Naive thymus-derived CD8-positive, alpha-beta T cell (primary cell): ENCODE measurements at regions not wholly inside any gene's neighbourhood (a gene's known extent, or its start where the extent isn't known, plus 50 kb on each side); places are given as distances from the start of the nearest gene placed in this dataset.
"Not testable (repeated sequence)": the region's sequence is repeated elsewhere in the genome, so short reads cannot be mapped to it uniquely, and the experiment has no call there.

Experiments used
- ATAC-seq, 2 donors: fragments of 150-1000 bp; cut with Tn5 transposase in 1 of 2; sonication (Bioruptor Pico), chemical (Tn5 transposase) in 1 of 2; 1 replicate in 1 of 2; 2 replicates in 1 of 2; pipeline ENCODE4 v1.10.0; 2021; ENCODE audit warnings: mild to moderate bottlenecking in 2 of 2, moderate library complexity in 2 of 2
- POLR2A ChIA-PET: fragments of 350-600 bp; sonication (Branson Sonifier 250); formaldehyde crosslinking; loops from one replicate; lab custom pipeline; 2021; ENCODE audit warnings: antibody characterized with exemption; lab: Charles Lee
- DNase-seq, 10 donors: peaks; one replicate each; pipeline versions ENCODE4 v3.0.0 to v3.0.0-alpha.2; 2020 to 2022
- H3K27ac Mint-ChIP-seq, 10 donors: one replicate each; pipeline ENCODE4 v1.8.0; 2020 to 2022; ENCODE audit warnings: mild to moderate bottlenecking in 10 of 10, mixed read lengths in 10 of 10, moderate library complexity in 4 of 10, inconsistent platforms in 1 of 10
- H3K27me3 Mint-ChIP-seq, 5 donors: one replicate each; pipeline ENCODE4 v1.8.0; 2021 to 2022; ENCODE audit warnings: mixed read lengths in 5 of 5
- H3K36me3 Mint-ChIP-seq, 3 donors: one replicate each; pipeline ENCODE4 v1.8.0; 2020 to 2022; ENCODE audit warnings: mixed read lengths in 3 of 3, mild to moderate bottlenecking in 2 of 3, inconsistent platforms in 1 of 3
- H3K4me1 Mint-ChIP-seq, 4 donors: one replicate each; pipeline ENCODE4 v1.8.0; 2021 to 2022; ENCODE audit warnings: mixed read lengths in 4 of 4
- H3K4me3 Mint-ChIP-seq, 10 donors: one replicate each; pipeline ENCODE4 v1.8.0; 2020 to 2022; ENCODE audit warnings: mild to moderate bottlenecking in 10 of 10, mixed read lengths in 10 of 10, moderate library complexity in 6 of 10, inconsistent platforms in 1 of 10
- H3K9me3 Mint-ChIP-seq, 9 donors: one replicate each; pipeline ENCODE4 v1.8.0; 2020 to 2022; ENCODE audit warnings: mixed read lengths in 9 of 9, mild to moderate bottlenecking in 3 of 9, inconsistent platforms in 1 of 9, moderate library complexity in 1 of 9

DNA sequence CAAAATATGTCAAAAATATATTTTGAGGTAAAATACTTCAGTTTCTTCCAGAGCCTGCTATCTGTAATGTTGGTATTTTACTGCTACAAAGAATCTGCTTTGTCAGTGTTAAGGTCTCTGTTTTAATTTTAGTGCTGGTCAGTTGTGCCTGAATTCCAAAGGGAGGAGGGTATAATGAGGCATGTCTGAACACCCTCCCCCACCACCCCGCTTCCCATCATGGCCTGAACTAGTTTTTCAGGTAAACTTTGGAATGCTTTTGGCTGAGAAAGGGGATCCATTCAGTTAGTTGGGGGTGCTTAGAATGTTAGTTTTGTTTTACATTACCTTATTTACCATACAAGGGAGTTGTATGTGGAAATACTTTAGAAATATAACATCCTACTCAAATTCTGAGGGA, 158.5 kb downstream of the MID1IP1 start:
- Mint-ChIP-seq H3K4me3 (no peak overlapping the region), H3K9me3 (peaks cover 0 to 10% (median 4%) of the 10 kb centered on the region in 9 donors), H3K27me3 (no peaks in the 10 kb centered on the region), H3K36me3 (peaks cover 0 to 6% (median 0%) of the 10 kb centered on the region in 3 donors), H3K4me1 (no peaks in the 10 kb centered on the region), H3K27ac (peak overlapping the region in 1 of 10 donors; percentile 73)
- DNase-seq (no peak), ATAC-seq (no peak)
- POLR2A ChIA-PET = no interaction called here

DNA sequence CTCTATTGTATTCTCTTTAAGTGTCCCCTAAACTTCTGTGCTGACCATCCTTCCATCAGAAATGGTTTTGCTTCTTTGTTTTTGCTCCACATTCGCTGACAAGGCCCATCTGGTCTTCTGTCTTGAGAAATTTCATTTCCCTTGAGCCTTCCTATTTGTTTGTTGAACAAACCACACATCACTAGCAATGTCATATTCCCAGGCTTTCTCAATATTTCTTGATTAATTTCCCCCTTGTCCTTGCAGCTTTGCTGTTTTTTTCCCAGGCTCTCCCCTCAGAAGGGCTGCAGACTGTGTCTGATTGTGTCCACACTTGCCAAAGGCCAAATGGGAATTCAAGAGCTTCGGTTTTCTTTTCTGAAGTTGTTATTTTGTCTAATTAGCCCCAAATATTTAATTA, 158.9 kb downstream of the MID1IP1 start:
- DNase-seq = no peak
- H3K27me3 Mint-ChIP-seq = no peaks in the 10 kb centered on the region
- H3K9me3 Mint-ChIP-seq = peaks cover 0 to 10% (median 4%) of the 10 kb centered on the region in 9 donors
- no peak overlapping the region for H3K4me3 Mint-ChIP-seq
- H3K4me1 Mint-ChIP-seq = no peaks in the 10 kb centered on the region
- ATAC-seq = no peak
- H3K27ac Mint-ChIP-seq = no peak overlapping the region
- peaks cover 0 to 6% (median 0%) of the 10 kb centered on the region in 3 donors for H3K36me3 Mint-ChIP-seq
- POLR2A ChIA-PET = no interaction called here

DNA sequence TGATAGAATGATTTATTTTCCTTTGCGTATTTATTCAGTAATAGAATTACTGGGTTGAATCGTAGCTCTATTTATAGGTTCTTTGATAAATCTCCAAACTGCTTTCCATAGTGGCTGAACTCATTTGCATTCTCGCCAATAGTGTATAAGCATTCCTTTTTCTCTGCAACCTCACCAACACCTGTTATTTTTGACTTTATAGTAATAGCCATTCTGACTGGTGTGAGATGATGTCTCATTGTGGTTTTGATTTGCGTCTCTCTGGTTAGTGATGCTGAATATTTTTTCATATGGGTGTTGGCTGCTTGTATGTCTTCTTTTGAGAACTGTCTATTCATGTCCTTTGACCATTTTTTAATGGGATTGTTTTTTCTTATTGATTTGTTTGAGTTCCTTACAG, 160.7 kb downstream of the MID1IP1 start:
- no peak overlapping the region for H3K27ac Mint-ChIP-seq
- DNase-seq (no peak), ATAC-seq (no peak)
- H3K9me3 Mint-ChIP-seq = peaks cover 0 to 10% (median 4%) of the 10 kb centered on the region in 9 donors
- no peaks in the 10 kb centered on the region for H3K27me3 Mint-ChIP-seq
- POLR2A ChIA-PET = no interaction called here
- no peaks in the 10 kb centered on the region for H3K4me1 Mint-ChIP-seq
- peak overlapping the region in 1 of 10 donors; percentile 22 for H3K4me3 Mint-ChIP-seq
- peaks cover 0 to 6% (median 0%) of the 10 kb centered on the region in 3 donors for H3K36me3 Mint-ChIP-seq

DNA sequence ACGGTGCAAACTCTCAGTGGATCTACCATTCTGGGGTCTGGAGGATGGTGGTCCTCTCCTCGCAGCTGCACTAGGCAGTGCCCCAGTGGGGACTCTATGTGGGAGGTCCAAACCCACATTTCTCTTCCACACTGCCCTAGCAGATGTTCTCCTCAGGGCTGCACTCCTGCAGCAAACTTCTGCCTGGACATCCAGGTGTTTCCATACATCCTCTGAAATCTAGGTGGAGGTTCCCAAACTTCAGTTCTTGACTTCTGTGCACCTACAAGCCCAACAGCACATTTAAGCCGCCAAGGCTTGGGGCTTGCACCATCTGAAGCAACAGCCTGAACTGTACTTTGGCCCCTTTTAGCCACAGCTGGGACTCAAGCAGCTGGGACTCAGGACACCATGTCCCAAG, 162.0 kb downstream of the MID1IP1 start:
- H3K9me3 Mint-ChIP-seq, H3K36me3 Mint-ChIP-seq, H3K4me3 Mint-ChIP-seq, H3K27ac Mint-ChIP-seq, ATAC-seq, POLR2A ChIA-PET, H3K27me3 Mint-ChIP-seq, DNase-seq, H3K4me1 Mint-ChIP-seq: not testable (repeated sequence)

DNA sequence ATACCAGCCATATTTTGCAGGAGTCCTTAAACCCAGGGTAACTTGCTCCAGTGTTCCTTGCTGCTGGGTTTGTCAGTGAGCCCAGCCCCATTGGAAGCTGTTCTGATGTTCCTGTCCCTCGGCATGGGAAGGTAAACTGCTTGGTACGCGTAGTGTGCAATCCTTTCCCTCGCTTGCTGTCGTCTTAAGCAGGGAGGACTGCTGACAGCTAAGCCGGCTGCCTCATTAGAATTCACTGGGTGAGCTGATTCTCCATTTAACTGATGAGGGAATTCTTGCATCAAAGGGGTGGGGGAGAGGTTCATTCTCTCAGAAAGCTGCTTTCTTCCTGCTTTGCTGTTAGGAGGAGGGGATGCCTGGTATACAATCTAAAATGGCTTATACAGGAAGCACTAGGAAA, 164.6 kb downstream of the MID1IP1 start:
- Mint-ChIP-seq H3K4me1 (no peaks in the 10 kb centered on the region), H3K27ac (no peak overlapping the region), H3K27me3 (no peaks in the 10 kb centered on the region), H3K36me3 (peaks cover 0 to 6% (median 0%) of the 10 kb centered on the region in 3 donors), H3K9me3 (peaks cover 0 to 10% (median 4%) of the 10 kb centered on the region in 9 donors), H3K4me3 (no peak overlapping the region)
- DNase-seq (no peak), ATAC-seq (no peak)
- POLR2A ChIA-PET = no interaction called here

DNA sequence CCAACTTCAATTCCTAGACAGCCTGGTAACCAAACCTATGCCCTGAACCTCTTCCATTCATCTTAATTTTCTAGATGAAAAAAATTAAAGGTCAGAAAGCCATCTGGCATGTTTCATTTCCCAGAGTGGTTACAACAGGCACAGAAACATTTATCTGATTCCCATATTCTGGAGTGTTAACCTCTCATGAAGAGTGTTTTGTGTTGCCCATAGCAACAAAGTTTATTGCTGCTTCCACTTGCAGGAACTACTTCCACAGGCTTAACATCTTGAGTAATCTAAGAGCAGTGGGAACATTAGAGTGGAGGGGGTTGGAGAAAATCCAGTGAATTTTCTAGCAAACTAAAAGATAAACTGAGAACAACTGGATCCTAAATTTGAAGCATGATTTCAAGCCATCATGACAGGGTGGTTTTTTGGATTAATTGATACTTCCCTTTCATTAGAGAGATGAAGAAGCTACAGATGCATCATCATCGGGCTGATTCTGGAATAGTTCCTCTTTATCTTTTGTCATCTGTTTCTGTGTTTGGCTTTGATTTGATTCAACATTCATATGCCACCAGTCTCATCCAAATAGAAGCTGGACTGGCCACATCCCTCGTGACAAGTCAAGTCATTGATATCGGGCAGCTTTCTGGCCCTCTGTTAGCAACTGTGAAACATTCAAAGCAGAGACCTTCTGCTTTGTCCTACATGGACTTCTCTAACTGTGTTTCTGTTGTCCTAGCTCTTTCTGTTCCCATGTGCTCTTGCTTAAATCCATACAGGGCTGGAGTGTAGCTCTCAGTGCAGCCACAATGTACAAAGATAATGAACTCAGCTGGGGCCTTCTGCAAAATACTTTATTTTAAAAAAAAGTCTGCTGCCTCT, 167.3 kb downstream of the MID1IP1 start:
- Mint-ChIP-seq H3K9me3 (peaks cover 0 to 7% (median 2%) of the 10 kb centered on the region in 9 donors), H3K27ac (no peak overlapping the region), H3K4me1 (no peaks in the 10 kb centered on the region), H3K36me3 (peaks cover 0 to 6% (median 0%) of the 10 kb centered on the region in 3 donors), H3K27me3 (no peaks in the 10 kb centered on the region), H3K4me3 (no peak overlapping the region)
- DNase-seq (no peak), ATAC-seq (no peak)
- POLR2A ChIA-PET = interaction anchor here (0.6 kb wide), 1 partner anchor 152 kb away, joined by 3 read pairs; no protein-coding TSS in a partner anchor

DNA sequence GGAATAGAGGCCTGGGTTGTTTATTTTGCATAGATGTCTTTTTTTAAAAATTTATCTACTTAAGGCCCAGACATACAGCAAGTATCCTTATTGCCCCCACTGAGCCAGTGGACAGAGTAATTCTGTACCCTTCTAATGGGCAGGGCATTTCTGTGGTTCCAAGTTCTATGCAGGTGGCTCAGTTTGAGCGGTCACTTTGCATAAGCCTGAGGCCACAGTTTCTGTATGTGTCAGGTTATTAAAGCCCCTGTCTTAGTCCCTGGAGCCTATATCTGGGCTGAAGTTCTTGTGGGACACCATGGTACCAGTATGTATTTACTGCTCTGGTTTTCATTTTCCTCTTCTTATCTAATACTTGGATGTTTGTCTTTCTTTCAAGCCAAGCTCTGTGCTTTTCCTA, 168.8 kb downstream of the MID1IP1 start:
- Mint-ChIP-seq H3K36me3 (no peaks in the 10 kb centered on the region), H3K4me3 (no peak overlapping the region), H3K27ac (no peak overlapping the region), H3K4me1 (no peaks in the 10 kb centered on the region), H3K9me3 (peaks cover 0 to 2% (median 0%) of the 10 kb centered on the region in 9 donors), H3K27me3 (no peaks in the 10 kb centered on the region)
- DNase-seq (no peak), ATAC-seq (no peak)
- POLR2A ChIA-PET = no interaction called here

DNA sequence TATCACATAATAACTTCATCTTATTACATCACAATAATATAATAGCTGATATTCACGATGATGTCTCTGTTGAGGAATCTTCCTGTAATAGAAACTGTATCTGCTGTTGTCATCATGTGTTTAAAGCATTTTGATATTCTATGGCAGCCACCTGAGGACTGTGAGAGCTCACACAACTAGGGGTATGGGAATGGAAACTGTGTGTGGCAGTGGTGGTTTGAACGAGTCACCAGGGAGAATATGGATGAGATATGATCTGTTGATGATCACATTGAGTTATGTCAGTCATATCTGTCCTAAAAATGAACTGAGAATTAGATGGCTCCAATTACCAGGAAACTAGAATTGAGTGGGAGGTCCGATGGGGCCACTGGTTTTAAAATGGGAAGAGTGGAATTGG, 169.6 kb downstream of the MID1IP1 start:
- POLR2A ChIA-PET = no interaction called here
- Mint-ChIP-seq H3K27me3 (no peaks in the 10 kb centered on the region), H3K27ac (no peak overlapping the region), H3K4me1 (no peaks in the 10 kb centered on the region), H3K4me3 (no peak overlapping the region), H3K9me3 (no peaks in the 10 kb centered on the region), H3K36me3 (no peaks in the 10 kb centered on the region)
- no peak for ATAC-seq
- no peak for DNase-seq

DNA sequence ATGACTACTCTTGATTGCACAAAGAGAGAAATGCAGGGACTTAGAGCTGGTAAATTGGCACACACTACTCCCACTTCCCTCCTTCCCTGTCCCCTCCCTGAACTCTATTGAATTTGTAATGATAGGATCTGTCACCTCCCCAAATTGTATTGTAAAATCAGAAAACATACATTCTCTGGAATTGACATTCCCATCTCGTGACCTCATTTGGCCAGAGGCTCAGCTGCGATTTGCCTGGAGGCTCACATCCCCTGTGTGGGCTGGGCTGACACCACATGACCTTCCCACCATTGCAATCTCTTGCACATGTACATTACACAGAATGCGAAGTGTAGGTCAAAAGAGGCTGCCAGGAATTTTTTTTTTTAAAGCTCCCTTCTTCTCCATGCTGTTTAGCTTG, 172.1 kb downstream of the MID1IP1 start:
- no peak overlapping the region for H3K4me3 Mint-ChIP-seq
- no peaks in the 10 kb centered on the region for H3K27me3 Mint-ChIP-seq
- no peak overlapping the region for H3K27ac Mint-ChIP-seq
- H3K36me3 Mint-ChIP-seq = no peaks in the 10 kb centered on the region
- ATAC-seq (no peak), DNase-seq (no peak)
- H3K4me1 Mint-ChIP-seq = peaks cover 0 to 2% (median 0%) of the 10 kb centered on the region in 4 donors
- H3K9me3 Mint-ChIP-seq = no peaks in the 10 kb centered on the region
- POLR2A ChIA-PET = no interaction called here

DNA sequence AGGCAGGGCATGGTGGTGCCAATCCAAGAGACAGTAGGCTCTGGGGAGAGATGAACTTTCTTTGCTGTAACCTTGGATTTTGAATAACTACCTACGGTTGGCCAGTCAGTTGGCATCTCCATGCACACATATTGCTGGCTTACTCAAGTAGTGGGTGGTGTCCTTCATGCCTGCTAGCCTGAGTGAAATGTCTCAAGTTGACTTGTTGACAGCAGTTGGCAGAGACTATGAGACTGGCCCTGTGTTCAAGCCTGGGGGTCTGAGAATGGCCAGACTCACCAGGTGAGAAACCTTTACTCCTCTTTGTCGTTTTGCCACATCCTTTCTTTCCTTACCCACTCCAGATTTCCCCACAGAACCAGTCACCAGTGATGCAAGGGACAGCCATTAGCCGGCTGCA, 173.3 kb downstream of the MID1IP1 start:
- H3K36me3 Mint-ChIP-seq = no peaks in the 10 kb centered on the region
- peaks cover 0 to 2% (median 0%) of the 10 kb centered on the region in 4 donors for H3K4me1 Mint-ChIP-seq
- no peaks in the 10 kb centered on the region for H3K27me3 Mint-ChIP-seq
- POLR2A ChIA-PET = no interaction called here
- peak overlapping the region in 1 of 10 donors; percentile 41 for H3K27ac Mint-ChIP-seq
- no peaks in the 10 kb centered on the region for H3K9me3 Mint-ChIP-seq
- no peak overlapping the region for H3K4me3 Mint-ChIP-seq
- no peak for DNase-seq
- no peak for ATAC-seq

DNA sequence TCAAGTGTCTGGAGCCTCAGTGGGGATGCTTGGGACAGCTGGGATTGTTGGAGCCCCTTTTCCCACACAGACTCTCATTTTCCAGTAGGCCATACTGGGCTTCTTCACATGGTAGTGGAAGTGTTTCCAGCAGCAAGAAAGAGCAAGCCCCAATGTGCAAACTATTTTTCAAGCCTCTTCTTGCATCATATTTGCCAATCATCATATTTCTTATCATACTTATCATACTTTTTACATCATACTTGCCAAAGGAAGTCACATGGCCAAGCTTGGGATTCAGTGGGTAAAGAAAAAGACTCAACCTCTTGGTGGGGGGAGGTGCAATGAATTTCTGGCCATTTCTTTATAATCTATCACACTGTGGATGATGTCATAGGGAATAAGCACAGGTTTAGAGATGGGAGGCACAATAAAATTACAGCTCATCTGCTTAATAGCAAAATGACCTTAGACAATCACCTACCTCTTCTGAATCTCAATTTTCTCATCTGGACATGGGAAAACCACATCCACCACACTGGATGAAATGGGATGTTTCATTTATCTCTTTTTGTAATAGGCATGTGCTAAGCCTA, 174.2 kb downstream of the MID1IP1 start:
- no peak for ATAC-seq

DNA sequence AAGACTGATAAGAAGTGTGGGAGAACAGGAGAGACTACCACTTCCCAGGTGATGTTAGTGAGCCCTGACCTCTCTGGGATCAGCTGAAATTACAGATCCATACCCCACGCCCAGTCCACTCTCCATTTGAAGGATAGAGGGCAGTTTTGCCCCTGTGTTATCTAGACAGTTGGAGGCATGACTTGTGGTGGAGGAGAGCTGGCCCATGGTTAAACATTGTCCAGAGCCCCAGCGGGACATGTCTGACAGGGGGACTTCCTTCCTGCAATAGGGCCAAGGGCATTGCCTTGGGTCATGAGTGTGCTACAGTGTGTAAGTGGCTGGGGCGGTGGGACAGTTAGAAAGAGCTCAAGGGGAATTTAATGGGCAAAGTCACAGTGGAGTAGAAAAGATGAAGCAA, 181.1 kb downstream of the MID1IP1 start:
- H3K9me3 Mint-ChIP-seq = no peaks in the 10 kb centered on the region
- H3K4me1 Mint-ChIP-seq = peaks cover 0 to 8% (median 3%) of the 10 kb centered on the region in 4 donors
- peak overlapping the region in 1 of 10 donors; percentile 88 for H3K27ac Mint-ChIP-seq
- DNase-seq (no peak), ATAC-seq (no peak)
- POLR2A ChIA-PET = interaction anchor here (1.3 kb wide), 1 partner anchor 176 kb away, joined by 5 read pairs; no protein-coding TSS in a partner anchor
- H3K4me3 Mint-ChIP-seq = no peak overlapping the region
- H3K36me3 Mint-ChIP-seq = no peaks in the 10 kb centered on the region
- H3K27me3 Mint-ChIP-seq = no peaks in the 10 kb centered on the region

More for the DNA sequence above, 174.2 kb downstream of the MID1IP1 start:
- POLR2A ChIA-PET = no interaction called here
- Mint-ChIP-seq H3K36me3 (no peaks in the 10 kb centered on the region), H3K4me1 (peaks cover 0 to 2% (median 0%) of the 10 kb centered on the region in 4 donors), H3K4me3 (no peak overlapping the region), H3K9me3 (no peaks in the 10 kb centered on the region), H3K27ac (no peak overlapping the region), H3K27me3 (no peaks in the 10 kb centered on the region)
- no peak for DNase-seq

DNA sequence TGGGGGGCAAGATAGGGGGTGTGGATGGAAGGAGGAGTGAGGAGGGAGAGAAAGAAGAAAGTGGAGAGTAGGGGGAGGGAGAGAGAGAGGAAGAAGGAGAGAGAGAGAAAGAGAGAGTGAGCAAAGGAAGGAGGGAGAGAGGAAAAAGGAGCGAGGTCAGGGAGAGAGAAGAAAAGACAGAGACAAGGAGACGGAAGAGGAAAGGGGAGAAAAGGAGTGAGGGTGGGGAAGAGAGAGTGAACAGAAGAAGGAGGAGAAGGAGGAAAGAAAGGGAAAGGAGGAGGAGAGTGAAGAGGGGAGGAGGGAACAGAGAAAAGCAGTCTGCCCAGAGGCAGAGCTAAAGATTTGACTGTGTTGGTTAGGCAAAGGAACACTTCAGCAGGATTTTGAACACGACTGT, 181.6 kb downstream of the MID1IP1 start:
- ATAC-seq = no peak
- no peaks in the 10 kb centered on the region for H3K9me3 Mint-ChIP-seq
- H3K27me3 Mint-ChIP-seq = no peaks in the 10 kb centered on the region
- H3K36me3 Mint-ChIP-seq = no peaks in the 10 kb centered on the region
- POLR2A ChIA-PET = interaction anchor here (1.3 kb wide), 1 partner anchor 176 kb away, joined by 5 read pairs; no protein-coding TSS in a partner anchor
- H3K4me1 Mint-ChIP-seq = peaks cover 0 to 8% (median 3%) of the 10 kb centered on the region in 4 donors
- no peak overlapping the region for H3K4me3 Mint-ChIP-seq
- DNase-seq = no peak
- H3K27ac Mint-ChIP-seq = peak overlapping the region in 1 of 10 donors; percentile 88
